OCI-LY3 (cell line): ENCODE measurements at regions not wholly inside any gene's neighbourhood (a gene's known extent, or its start where the extent isn't known, plus 50 kb on each side); places are given as distances from the start of the nearest gene placed in this dataset.

Experiments
- CTCF ChIP-seq: fragments of 200-600, 300-600 bp; sonication (generic); IDR thresholded peaks from 2 replicates; pipeline ENCODE4 v1.5.1; 2014; ENCODE audit warnings: antibody characterized with exemption, low read length, low read depth
- EZH2phosphoT487 ChIP-seq: fragments of 200-600 bp; shearing (Covaris generic); IDR thresholded peaks from 2 replicates; pipeline ENCODE4 v1.6.1; 2018; ENCODE audit warnings: antibody characterized with exemption, mixed run types, low read depth

GRCh38 chrX:127708155-127708554 is 344.0 kb downstream of the ACTRT1 start:
- TF ChIP-seq CTCF (no peak), EZH2phosphoT487 (no peak)
